ENCODE measurements at regions not wholly inside any gene's neighbourhood (a gene's known extent, or its start where the extent isn't known, plus 50 kb on each side); places are given as distances from the start of the nearest gene placed in this dataset.

DNA sequence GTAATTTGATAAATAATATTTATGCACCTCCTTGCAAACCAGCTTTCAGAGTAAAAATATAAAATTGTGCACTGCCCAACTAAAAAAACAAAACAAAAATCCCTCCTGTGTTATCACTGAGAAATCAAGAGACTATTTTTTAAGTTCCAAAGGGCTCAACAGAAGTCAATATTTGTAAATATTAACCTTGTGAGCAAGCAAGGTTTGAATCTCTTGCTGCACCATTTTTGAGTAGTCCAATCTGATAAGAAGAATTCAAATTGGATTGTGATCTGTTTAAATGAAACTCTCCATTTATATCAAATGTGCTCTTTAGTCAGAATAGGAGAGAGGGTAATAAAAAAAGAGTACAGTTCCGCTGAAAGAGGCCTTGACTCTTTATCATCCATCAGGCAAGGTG lies 520.2 kb downstream of the RAB28 start:
- TF ChIP-seq, protein P1, sequence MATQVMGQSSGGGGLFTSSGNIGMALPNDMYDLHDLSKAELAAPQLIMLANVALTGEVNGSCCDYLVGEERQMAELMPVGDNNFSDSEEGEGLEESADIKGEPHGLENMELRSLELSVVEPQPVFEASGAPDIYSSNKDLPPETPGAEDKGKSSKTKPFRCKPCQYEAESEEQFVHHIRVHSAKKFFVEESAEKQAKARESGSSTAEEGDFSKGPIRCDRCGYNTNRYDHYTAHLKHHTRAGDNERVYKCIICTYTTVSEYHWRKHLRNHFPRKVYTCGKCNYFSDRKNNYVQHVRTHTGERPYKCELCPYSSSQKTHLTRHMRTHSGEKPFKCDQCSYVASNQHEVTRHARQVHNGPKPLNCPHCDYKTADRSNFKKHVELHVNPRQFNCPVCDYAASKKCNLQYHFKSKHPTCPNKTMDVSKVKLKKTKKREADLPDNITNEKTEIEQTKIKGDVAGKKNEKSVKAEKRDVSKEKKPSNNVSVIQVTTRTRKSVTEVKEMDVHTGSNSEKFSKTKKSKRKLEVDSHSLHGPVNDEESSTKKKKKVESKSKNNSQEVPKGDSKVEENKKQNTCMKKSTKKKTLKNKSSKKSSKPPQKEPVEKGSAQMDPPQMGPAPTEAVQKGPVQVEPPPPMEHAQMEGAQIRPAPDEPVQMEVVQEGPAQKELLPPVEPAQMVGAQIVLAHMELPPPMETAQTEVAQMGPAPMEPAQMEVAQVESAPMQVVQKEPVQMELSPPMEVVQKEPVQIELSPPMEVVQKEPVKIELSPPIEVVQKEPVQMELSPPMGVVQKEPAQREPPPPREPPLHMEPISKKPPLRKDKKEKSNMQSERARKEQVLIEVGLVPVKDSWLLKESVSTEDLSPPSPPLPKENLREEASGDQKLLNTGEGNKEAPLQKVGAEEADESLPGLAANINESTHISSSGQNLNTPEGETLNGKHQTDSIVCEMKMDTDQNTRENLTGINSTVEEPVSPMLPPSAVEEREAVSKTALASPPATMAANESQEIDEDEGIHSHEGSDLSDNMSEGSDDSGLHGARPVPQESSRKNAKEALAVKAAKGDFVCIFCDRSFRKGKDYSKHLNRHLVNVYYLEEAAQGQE (IDR thresholded peaks at IDR 0.05; ENCODE audit: insufficient read depth in 1 of 2, low read depth in 2 of 2, low read length in 2 of 2) = no peak
- TF ChIP-seq POLR2AphosphoS5 (IDR thresholded peaks at IDR 0.05; ENCODE audit: low read depth, low read length) (no peak), FOXP2 (optimal IDR thresholded peaks at IDR 0.05; ENCODE audit: borderline replicate concordance, extremely low read depth, extremely low read length, insufficient read depth) (no peak), TAF1 (IDR thresholded peaks at IDR 0.05; ENCODE audit: borderline replicate concordance, insufficient read depth, low read length) (no peak), SIN3A (IDR thresholded peaks at IDR 0.05; ENCODE audit: borderline replicate concordance, insufficient read depth, low read length) (no peak)
